PFSK-1 (cell line): ENCODE measurements at regions not wholly inside any gene's neighbourhood (a gene's known extent, or its start where the extent isn't known, plus 50 kb on each side); places are given as distances from the start of the nearest gene placed in this dataset.

Experiments used
- FOXP2 ChIP-seq: optimal IDR thresholded peaks from 2 replicates; pipeline ENCODE3; 2011; ENCODE audit warnings: borderline replicate concordance, control low read depth, inconsistent platforms; ENCODE audit not compliant: insufficient read depth; ENCODE audit errors: extremely low read length, extremely low read depth
- POLR2AphosphoS5 ChIP-seq: IDR thresholded peaks from 2 replicates; pipeline ENCODE4 v1.6.1; 2012; ENCODE audit warnings: low read depth, mild to moderate bottlenecking, control low read depth, low read length, moderate library complexity
- REST ChIP-seq, 2 experiments: IDR thresholded peaks; 2 replicates each; pipeline versions ENCODE4 v1.6.1 to v1.8.0; 2011 to 2012; ENCODE audit warnings: low read depth in 2 of 2, low read length in 2 of 2, control low read depth in 1 of 2, inconsistent platforms in 1 of 2, mild to moderate bottlenecking in 1 of 2, moderate library complexity in 1 of 2; ENCODE audit not compliant: insufficient read depth in 1 of 2
- SIN3A ChIP-seq: IDR thresholded peaks from 2 replicates; pipeline ENCODE4 v1.6.1; 2012; ENCODE audit warnings: mild to moderate bottlenecking, low read length, moderate library complexity, borderline replicate concordance; ENCODE audit not compliant: insufficient read depth
- TAF1 ChIP-seq: IDR thresholded peaks from 2 replicates; pipeline ENCODE4 v1.6.1; 2012; ENCODE audit warnings: low read length, control low read depth, borderline replicate concordance; ENCODE audit not compliant: insufficient read depth

GRCh38 chr1:24983006-24983680, 53.1 kb upstream of the RUNX3 start:
- peak in 1 of 2 experiments; percentile 52; a peak in 1 of 4 replicates for TF ChIP-seq REST (IDR thresholded peaks at IDR 0.05; ENCODE audit: insufficient read depth in 1 of 2, low read depth in 2 of 2, low read length in 2 of 2)
- no peak for TF ChIP-seq SIN3A
- TF ChIP-seq POLR2AphosphoS5, result no peak
- no peak for TF ChIP-seq TAF1
- no peak for TF ChIP-seq FOXP2
